ENCODE measurements at regions not wholly inside any gene's neighbourhood (a gene's known extent, or its start where the extent isn't known, plus 50 kb on each side); places are given as distances from the start of the nearest gene placed in this dataset.
"Not testable (repeated sequence)": the region's sequence is repeated elsewhere in the genome, so short reads cannot be mapped to it uniquely, and the experiment has no call there.

GRCh38 chr16:86718118-86718517 is 139.8 kb downstream of the FOXL1 start:
- DNase-seq = no peak

- DNase-seq = no peak
Observed at GRCh38 chr16:86722970-86723369, 144.6 kb downstream of the FOXL1 start.

- DNase-seq = no peak
Observed at GRCh38 chr16:86723689-86724088, 145.3 kb downstream of the FOXL1 start.

GRCh38 chr16:86725401-86725800 is 147.1 kb downstream of the FOXL1 start:
- DNase-seq = no peak

- no peak for DNase-seq
Observed at GRCh38 chr16:86726340-86726739, 148.0 kb downstream of the FOXL1 start.

GRCh38 chr16:86727131-86727530 is 148.8 kb downstream of the FOXL1 start:
- no peak for DNase-seq

GRCh38 chr16:86727632-86728031 is 149.3 kb downstream of the FOXL1 start:
- no peak for DNase-seq

GRCh38 chr16:86729686-86730085 is 151.3 kb downstream of the FOXL1 start:
- no peak for DNase-seq

- no peak for DNase-seq
Observed at GRCh38 chr16:86730086-86730485, 151.7 kb downstream of the FOXL1 start.

GRCh38 chr16:86730597-86730996 is 152.2 kb downstream of the FOXL1 start:
- no peak for DNase-seq

GRCh38 chr16:86732621-86733295 is 154.4 kb downstream of the FOXL1 start:
- peak; percentile 91 for DNase-seq

GRCh38 chr16:86733546-86734254 is 155.4 kb downstream of the FOXL1 start:
- DNase-seq = no peak

GRCh38 chr16:86734543-86735460 is 156.5 kb downstream of the FOXL1 start:
- DNase-seq = no peak

GRCh38 chr16:86735727-86736126 is 157.4 kb downstream of the FOXL1 start:
- DNase-seq = no peak

- no peak for DNase-seq
Observed at GRCh38 chr16:86736502-86736901, 158.2 kb downstream of the FOXL1 start.

- DNase-seq = no peak
Observed at GRCh38 chr16:86737083-86737482, 158.7 kb downstream of the FOXL1 start.

- not testable (repeated sequence) for DNase-seq
Observed at GRCh38 chr16:86738322-86738721, 160.0 kb downstream of the FOXL1 start.

- no peak for DNase-seq
Observed at GRCh38 chr16:86739178-86739577, 160.8 kb downstream of the FOXL1 start.

- DNase-seq = no peak
Observed at GRCh38 chr16:86739808-86740207, 161.5 kb downstream of the FOXL1 start.

- DNase-seq = no peak
Observed at GRCh38 chr16:86740298-86740697, 161.9 kb downstream of the FOXL1 start.

GRCh38 chr16:86740906-86741799 is 162.8 kb downstream of the FOXL1 start:
- DNase-seq = no peak

GRCh38 chr16:86747761-86748160 is 169.4 kb downstream of the FOXL1 start:
- no peak for DNase-seq
